Stimulated activated CD4-positive, alpha-beta T cell treated with anti-CD3 and anti-CD28 coated beads, Interleukin-15, amount 100 ng/mL, for 24 hours (primary cell): ENCODE measurements at regions not wholly inside any gene's neighbourhood (a gene's known extent, or its start where the extent isn't known, plus 50 kb on each side); places are given as distances from the start of the nearest gene placed in this dataset.
A peak's percentile ranks its signal among the peaks of the same experiment; 100 is the strongest.

ENCODE experiments used
- DNase-seq: peaks from one replicate; pipeline ENCODE4 v3.0.0-alpha.2; 2020

DNA sequence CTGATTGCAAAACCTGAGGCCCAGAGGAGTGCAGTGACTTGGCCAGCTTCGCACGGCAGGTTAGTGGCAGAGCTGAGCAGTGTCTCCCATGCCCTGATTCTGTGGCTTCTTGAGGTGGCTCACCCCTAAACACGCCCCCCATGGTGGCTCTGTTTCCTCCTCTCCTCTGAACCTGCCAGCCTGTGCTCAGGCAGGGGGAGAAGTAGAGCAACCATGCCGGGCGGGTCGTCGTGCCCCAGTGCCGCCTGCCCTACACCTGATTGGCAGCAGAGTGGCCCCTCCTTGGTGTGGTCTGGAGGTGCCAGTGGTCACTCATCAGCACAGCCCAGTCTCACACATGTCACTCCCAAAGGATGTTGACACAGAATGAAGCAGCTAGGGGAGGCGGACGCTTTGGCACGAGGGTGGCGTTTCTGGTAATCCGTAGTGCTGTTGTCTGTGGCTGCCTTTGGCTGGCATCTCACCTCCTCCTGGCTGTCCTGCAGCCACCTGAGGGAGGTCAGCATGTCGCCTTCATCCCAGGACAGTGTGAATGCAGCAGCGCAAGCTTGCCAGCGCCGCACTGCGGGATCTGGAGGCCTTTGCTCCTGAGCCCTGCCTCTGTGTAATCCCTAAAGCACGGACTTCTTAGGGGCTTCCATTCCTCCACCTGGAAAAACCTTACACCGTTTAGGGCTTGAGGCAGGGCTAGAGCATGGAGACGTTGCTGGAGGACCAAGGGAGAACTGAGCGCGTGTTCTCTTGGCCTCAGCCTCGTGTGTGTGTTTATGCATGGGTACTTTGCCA lies 294.7 kb downstream of the SEC14L1 start:
- peak; percentile 55 for DNase-seq

GRCh38 chr17:77436058-77436442 lies 295.3 kb downstream of the SEC14L1 start:
- DNase-seq = no peak

DNA sequence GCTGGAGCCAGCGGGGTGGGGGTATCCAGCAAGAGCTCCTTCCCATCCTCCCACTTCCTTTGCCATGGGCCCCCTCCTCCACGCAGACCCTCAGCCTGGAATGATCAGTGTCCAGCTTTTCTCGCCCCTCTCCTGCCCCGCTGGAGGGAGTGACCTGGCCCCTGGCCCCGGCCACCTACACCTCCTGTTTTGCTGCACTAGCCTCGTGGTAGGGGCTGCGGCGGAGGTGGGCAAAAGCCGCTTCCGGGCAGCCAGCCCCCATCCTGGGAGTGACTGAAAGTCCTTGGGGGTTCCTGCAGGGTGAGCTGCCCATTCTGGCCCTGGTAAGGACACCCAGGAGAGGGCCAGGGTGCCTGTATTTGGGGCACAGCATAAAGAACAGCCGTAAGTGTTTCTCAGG lies 295.7 kb downstream of the SEC14L1 start:
- no peak for DNase-seq

DNA sequence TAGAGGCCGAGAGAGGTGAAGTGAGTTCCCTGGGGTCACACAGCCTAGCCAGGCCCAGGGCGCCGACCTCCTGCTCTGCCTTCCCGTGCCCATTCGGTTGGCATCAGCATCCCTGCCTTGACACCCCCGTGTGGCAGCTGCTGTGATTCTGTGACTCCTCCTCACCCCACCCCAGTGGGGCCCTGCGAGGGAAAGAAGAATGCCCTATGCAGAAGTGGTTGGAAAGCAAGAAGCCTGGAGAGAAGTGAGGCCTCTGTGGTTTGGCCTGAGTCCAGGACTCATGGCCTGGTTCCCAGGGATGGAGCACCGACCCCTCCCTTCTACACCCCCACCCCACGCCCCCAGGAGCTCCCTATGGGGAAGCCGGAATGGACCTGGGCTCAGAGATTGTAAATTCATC lies 296.2 kb downstream of the SEC14L1 start:
- DNase-seq = peak; percentile 43

GRCh38 chr17:77437747-77438146 lies 297.0 kb downstream of the SEC14L1 start:
- DNase-seq = no peak

DNA sequence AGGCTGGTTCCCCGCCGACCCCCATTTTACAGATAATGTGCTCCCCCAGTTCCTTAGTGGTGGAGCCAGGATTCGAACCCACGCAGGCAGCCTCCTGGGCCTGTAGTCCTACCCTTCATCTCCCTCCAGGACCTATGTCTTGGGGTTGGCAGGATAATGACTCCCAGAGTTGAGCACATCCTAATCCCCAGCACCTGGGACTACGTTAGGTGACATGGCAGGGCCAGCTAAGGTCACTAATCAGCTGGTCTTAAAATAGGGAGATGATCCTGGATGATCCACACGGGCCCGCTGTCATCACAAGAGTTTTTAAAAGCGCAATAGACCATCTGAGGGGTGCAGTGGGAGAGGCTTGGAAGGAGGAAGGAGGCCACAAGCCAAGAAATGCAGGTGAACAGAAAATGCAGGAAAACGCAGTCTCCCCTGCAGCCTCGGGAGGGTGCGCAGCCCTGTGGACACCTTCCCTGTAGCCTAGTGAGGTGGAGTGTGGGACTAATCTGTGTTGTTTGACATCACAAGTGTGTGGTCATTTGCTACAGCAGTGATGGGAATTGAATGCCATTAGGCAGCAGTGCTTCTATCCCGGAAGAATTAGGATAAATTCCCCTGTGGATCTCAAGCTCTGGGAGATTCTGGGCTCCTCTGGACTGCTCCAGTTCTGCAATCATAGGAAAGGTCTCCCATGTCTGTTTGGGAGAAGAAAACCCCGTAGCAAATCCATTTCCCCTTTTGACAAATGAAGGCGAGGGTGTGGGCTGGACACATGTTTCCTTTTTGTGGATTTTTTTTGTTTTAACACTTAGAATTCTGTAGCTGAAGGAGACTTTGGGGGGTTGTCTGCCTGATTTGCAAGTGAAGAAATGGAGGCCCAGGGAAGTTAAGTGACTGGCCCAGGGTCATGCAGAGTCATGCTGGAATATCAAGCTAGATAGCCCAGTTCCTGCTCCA lies 297.7 kb downstream of the SEC14L1 start:
- no peak for DNase-seq

DNA sequence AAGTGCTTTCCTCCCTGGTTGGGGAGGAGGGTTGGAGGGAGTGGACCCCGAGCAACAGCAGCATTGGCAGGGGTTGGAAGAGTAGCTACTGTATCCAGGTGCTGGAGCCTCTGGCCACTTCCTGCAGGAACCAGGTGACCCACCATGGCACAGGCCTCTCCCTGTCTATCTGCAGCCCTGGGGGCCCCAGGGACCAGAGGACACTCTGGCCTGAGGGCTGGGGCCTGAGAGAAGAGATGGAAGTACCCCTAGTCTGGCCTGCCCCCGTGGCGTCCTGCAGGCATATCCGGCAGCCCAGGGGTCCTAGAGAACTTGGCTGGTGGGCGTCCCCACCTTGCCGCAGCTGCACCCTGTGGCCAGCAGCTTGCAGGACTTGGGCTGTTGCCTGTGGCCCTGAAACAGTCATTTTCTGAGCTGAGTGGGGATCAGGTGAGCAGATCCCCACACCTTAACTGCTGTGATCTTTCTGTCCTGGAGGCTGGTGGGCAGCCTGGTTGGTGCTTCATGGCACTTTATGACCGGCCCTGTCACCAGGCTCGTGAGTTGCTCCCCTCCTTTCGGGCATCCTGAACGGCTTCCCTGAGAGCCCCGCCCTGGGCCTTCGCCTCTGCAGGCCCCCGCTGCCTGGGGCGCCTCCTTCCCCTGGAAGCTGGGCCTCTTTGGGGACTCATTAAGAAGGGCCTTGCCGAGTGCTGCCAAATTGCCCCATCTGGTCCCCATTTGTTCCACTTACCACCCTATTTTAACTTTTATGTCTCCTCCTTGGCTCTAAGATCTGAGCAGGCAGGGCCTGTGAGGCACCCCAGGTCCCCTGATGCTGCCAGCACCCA lies 298.6 kb downstream of the SEC14L1 start:
- DNase-seq = peak; percentile 47

DNA sequence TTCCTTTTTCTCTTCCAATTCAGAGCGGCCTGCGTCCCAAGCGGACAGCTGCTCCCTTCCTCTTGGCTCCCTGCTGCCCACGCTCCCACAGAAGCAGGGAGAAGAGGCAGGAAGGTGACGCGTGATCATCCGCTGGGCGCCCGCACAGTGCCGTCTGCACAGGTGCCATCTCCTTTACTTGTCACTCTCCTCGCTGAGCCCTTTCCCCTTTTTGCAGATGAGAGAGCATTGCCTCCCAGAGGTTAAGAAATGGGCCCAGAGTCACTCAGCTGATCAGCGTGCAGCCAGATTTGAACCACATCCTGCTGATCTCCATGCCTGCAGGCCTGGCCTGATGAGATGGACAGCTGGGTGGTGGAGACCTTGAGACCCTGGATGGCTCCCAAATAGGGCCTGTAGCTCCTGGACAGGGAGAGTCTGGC lies 299.8 kb downstream of the SEC14L1 start:
- peak; percentile 45 for DNase-seq

DNA sequence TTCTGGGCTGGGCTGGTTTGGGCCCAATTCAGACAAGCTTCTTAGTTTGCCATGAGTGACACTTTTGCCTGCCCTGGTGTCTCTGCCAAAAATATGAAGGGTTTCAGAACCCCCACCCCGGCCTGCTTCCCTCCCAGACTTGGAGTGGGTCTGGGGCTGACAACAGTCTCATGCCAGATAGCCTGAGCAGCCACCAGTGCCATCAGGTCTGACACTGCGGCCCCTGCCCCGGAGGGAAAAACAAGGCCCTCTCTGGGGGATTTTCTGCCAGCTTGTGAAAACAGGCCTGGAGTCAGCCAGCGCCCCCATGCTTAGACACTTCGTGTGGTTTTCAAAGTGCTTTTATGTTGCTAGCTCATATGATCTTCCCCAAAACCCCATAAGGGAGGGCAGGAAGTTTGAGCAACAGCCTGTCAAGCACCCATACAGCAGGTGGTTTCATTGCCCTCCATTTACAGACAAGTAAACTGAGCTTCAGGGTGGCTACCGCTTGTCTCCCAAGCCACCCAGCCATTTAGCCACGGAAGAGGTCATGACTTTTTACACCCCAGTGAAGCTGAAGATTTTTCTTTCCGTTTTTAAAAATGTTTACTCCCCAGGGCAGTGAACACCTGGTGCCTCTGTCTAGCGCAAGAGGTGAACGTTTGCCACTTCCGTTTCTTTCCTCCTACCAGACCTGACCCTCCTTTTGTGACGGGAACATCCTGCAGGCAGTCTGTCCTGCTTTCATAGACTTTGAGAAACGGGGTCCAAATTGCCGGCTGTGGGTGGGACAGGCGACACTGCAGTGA lies 300.6 kb downstream of the SEC14L1 start:
- peak; percentile 76 for DNase-seq

- peak; percentile 77 for DNase-seq
These were observed 301.2 kb downstream of the SEC14L1 start for GRCh38 chr17:77441940-77442339.

DNA sequence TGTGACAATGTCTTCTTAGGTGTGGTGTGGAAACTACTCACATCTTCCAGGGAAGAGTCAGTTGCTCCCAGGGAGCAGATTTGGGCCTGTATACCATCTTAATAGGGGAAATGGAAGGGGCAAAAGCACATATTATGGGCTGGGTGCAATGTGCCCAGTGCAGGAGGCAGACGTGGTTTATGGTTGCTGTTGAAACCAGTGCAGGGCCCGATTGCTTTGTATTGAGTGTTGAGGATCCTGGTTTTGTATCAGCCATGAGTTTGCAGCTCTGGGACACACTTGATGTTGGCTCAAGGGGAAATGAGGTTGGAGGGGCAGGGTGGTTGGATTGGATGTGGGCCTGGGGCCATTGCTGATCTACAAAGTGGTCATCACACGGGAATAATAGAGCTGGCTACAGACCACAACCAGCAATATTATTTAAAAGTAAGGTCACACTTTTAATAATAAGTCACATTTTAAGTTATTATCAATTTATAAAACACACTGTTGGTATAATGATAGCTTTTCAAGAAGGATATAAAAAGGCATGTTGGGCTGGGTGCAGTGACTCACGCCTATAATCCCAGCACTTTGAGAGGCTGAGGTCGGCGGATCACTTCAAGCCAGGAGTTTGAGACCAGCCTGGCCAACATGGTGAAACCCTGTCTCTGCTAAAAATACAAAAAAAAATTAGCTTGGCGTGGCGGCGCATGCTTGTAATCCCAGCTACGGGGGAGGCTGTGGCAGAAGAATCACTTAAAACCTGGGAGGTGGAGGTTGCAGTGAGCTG lies 302.4 kb downstream of the SEC14L1 start:
- DNase-seq = no peak

- no peak for DNase-seq
These were observed 303.0 kb downstream of the SEC14L1 start for GRCh38 chr17:77443748-77444260.

GRCh38 chr17:77444628-77444983 lies 303.8 kb downstream of the SEC14L1 start:
- peak; percentile 43 for DNase-seq

DNA sequence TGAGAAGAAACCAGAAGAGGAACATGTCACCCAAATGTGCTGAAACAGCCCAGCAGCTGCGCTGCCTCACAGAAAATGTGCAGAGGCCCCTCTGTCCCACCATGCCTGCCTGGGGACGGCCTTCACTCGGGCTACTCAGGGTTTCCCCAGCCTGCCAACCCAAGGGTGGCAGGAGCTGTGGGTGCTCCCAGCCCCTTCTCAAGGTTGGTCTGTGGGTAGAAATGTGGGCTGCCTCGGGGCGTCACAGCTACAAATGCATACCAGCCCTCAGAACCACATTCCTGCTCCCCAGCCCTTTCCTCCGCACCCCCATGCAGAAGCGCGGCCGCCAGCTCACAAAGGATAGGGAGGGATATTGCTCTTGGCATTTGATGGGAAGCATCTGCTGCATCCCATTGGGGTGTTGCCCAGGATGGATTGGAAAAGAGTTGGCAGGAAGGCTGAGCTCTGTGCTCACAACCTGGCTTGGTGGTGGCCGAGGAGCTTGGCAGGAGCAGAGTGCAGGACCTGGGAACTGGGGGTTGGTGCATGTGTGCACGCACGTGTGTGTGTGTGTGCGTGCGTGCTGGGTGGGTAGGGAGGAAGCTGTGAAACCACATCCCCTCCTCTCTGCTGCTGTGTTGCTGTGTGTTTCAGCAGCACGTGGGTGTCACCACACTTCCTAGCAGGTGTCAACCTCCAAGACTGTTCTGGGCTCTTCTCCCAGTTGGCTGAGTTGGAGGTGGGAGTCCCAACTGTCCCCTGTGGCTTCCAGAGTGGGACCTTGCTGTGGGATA lies 304.4 kb downstream of the SEC14L1 start:
- peak; percentile 89 for DNase-seq

DNA sequence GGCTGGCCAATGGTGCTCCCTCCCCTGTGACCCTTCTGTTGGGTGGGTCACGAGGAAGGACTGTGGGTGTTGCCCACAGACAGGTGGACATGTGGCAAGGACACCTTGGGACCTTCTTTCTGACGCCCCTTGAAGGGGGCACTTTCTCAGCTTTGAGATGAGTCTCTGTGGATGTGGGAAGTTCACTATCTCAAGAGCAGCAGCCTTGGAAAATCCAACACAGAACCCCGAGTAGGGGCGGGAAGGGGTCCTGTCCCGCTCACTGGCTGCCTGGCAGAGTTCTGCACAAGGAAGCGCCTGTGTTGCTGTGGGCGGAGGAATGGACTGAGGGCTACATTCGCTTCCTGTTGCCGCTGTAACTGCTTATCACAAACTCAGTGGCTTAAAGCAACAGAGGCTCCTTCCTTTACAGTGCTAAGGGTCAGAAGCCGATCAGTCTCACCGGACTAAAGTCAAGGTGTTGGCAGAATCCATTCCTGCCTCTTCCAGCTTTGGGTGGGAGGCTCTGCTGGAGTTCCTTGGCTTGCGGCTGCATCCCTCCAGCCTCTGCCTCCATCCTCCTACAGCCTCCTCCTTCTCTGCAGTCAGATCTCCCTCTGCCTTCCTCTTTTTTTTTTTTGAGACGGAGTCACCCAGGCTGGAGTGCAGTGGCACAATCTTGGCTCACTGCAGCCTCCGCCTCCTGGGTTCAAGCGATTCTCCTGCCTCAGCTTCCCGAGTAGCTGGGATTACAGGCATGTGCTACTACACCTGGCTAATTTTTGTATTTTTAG lies 305.2 kb downstream of the SEC14L1 start:
- DNase-seq = peak; percentile 79

GRCh38 chr17:77446940-77447634 lies 306.3 kb downstream of the SEC14L1 start:
- DNase-seq = no peak

- no peak for DNase-seq
These were observed 308.7 kb downstream of the SEC14L1 start for GRCh38 chr17:77449373-77449907.

DNA sequence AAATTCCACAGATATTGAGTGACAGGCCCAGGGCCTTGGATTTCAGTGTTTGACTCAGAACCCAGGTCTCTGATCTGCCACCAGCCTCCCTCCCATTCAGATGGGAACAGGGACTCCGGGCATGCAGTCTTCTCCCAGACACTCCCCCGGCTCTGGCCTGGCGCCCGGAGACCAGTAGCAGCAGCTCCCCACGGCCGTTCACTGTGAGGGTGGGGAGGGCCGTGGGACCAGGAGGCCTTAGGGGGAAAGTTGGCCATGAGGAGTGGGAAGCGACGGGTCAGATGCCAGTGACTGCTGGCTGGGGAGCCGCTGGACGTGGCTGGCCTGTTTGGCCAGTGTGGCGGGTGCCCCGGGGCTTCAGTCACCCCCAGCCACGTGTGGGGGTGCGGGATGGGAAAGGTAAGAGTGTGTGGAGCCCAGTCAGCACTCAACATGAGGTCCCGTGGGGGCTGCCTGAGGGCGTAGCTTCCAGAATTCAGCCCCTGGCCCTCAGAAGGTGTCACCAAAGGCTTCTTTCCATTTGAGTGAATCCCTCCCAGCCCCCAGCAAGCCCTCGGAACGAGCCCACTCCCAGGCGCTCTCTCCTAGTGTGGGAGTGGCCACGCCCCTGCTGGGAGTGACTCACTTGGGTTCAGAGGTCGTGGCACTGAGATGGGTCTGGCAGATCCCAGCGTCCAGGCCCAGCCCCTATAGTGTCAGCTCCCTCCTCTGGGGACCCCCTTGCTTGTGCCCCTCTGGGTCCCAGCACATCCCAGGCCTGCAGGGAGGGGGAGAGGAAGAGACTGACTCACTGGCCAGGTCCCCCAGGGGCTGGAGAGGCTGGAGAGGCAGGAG lies 309.4 kb downstream of the SEC14L1 start:
- peak; percentile 90 for DNase-seq
